ENCODE measurements at regions not wholly inside any gene's neighbourhood (a gene's known extent, or its start where the extent isn't known, plus 50 kb on each side); places are given as distances from the start of the nearest gene placed in this dataset.

GRCh38 chr9:80144856-80145255, 573.1 kb downstream of the TLE4 start:
- TF ChIP-seq CTCF (conservative IDR thresholded peaks at IDR 0.05; ENCODE audit: low read length), result no peak
- no peak for TF ChIP-seq EZH2phosphoT487 (IDR thresholded peaks at IDR 0.05; ENCODE audit: borderline replicate concordance)
- Histone ChIP-seq H3K9ac (ENCODE audit: low read depth, low read length, poor library complexity, severe bottlenecking) (no peak overlapping the region), H3K9me2 (replicated peaks; ENCODE audit: low read depth, low read length) (no peaks in the 10 kb centered on the region), H3K9me3 (ENCODE audit: insufficient read depth, low read depth, low read length) (peaks cover 3% of the 10 kb centered on the region), H3K36me3 (ENCODE audit: insufficient read depth, low read length) (no peaks in the 10 kb centered on the region), H3K4me1 (ENCODE audit: insufficient read depth, low read length, poor library complexity, severe bottlenecking) (no peaks in the 10 kb centered on the region), H3K4me3 (ENCODE audit: low read length, poor library complexity, severe bottlenecking) (no peak overlapping the region), H3K79me2 (ENCODE audit: insufficient read depth, low read length) (no peaks in the 10 kb centered on the region), H3K27me3 (ENCODE audit: insufficient read depth, low read length, poor library complexity, severe bottlenecking) (no peaks in the 10 kb centered on the region), H3F3A (ENCODE audit: low read depth) (no peaks in the 10 kb centered on the region), H3K4me2 (ENCODE audit: low read depth, low read length, poor library complexity, severe bottlenecking) (no peak overlapping the region), H4K20me1 (ENCODE audit: insufficient read depth, low read length, poor library complexity, severe bottlenecking) (no peaks in the 10 kb centered on the region), H2AFZ (ENCODE audit: low read length) (no peak overlapping the region)

- no peaks in the 10 kb centered on the region for H4K20me1 ChIP-seq (ENCODE audit: insufficient read depth, low read length, poor library complexity, severe bottlenecking)
- no peaks in the 10 kb centered on the region for H3K9me3 ChIP-seq (ENCODE audit: insufficient read depth, low read depth, low read length)
- H3K9ac ChIP-seq (ENCODE audit: low read depth, low read length, poor library complexity, severe bottlenecking), result no peak overlapping the region
- H3K27me3 ChIP-seq (ENCODE audit: insufficient read depth, low read length, poor library complexity, severe bottlenecking), result no peaks in the 10 kb centered on the region
- no peak overlapping the region for H3K4me3 ChIP-seq (ENCODE audit: low read length, poor library complexity, severe bottlenecking)
- H2AFZ ChIP-seq (ENCODE audit: low read length), result no peak overlapping the region
- H3F3A ChIP-seq (ENCODE audit: low read depth), result no peaks in the 10 kb centered on the region
- H3K9me2 ChIP-seq (replicated peaks; ENCODE audit: low read depth, low read length), result no peaks in the 10 kb centered on the region
- no peaks in the 10 kb centered on the region for H3K4me1 ChIP-seq (ENCODE audit: insufficient read depth, low read length, poor library complexity, severe bottlenecking)
- H3K79me2 ChIP-seq (ENCODE audit: insufficient read depth, low read length), result no peaks in the 10 kb centered on the region
- no peak overlapping the region for H3K4me2 ChIP-seq (ENCODE audit: low read depth, low read length, poor library complexity, severe bottlenecking)
- no peak for TF ChIP-seq CTCF (conservative IDR thresholded peaks at IDR 0.05; ENCODE audit: low read length)
- no peak for TF ChIP-seq EZH2phosphoT487 (IDR thresholded peaks at IDR 0.05; ENCODE audit: borderline replicate concordance)
- no peaks in the 10 kb centered on the region for H3K36me3 ChIP-seq (ENCODE audit: insufficient read depth, low read length)
These were observed 572.6 kb downstream of the TLE4 start for GRCh38 chr9:80144406-80144805.

GRCh38 chr9:80143899-80144298, 572.1 kb downstream of the TLE4 start:
- H2AFZ ChIP-seq (ENCODE audit: low read length), result no peak overlapping the region
- H4K20me1 ChIP-seq (ENCODE audit: insufficient read depth, low read length, poor library complexity, severe bottlenecking), result no peaks in the 10 kb centered on the region
- no peak overlapping the region for H3K9ac ChIP-seq (ENCODE audit: low read depth, low read length, poor library complexity, severe bottlenecking)
- H3K4me1 ChIP-seq (ENCODE audit: insufficient read depth, low read length, poor library complexity, severe bottlenecking), result no peaks in the 10 kb centered on the region
- no peaks in the 10 kb centered on the region for H3K27me3 ChIP-seq (ENCODE audit: insufficient read depth, low read length, poor library complexity, severe bottlenecking)
- no peaks in the 10 kb centered on the region for H3K9me2 ChIP-seq (replicated peaks; ENCODE audit: low read depth, low read length)
- H3F3A ChIP-seq (ENCODE audit: low read depth), result no peaks in the 10 kb centered on the region
- H3K79me2 ChIP-seq (ENCODE audit: insufficient read depth, low read length), result no peaks in the 10 kb centered on the region
- H3K9me3 ChIP-seq (ENCODE audit: insufficient read depth, low read depth, low read length), result no peaks in the 10 kb centered on the region
- no peak for TF ChIP-seq EZH2phosphoT487 (IDR thresholded peaks at IDR 0.05; ENCODE audit: borderline replicate concordance)
- TF ChIP-seq CTCF (conservative IDR thresholded peaks at IDR 0.05; ENCODE audit: low read length), result no peak
- H3K4me2 ChIP-seq (ENCODE audit: low read depth, low read length, poor library complexity, severe bottlenecking), result no peak overlapping the region
- H3K36me3 ChIP-seq (ENCODE audit: insufficient read depth, low read length), result no peaks in the 10 kb centered on the region
- no peak overlapping the region for H3K4me3 ChIP-seq (ENCODE audit: low read length, poor library complexity, severe bottlenecking)

Measured in Loucy (cell line).